ENCODE measurements at regions not wholly inside any gene's neighbourhood (a gene's known extent, or its start where the extent isn't known, plus 50 kb on each side); places are given as distances from the start of the nearest gene placed in this dataset.

GRCh38 chr5:34487159-34487879 lies 168.8 kb upstream of the RAI14 start:
- TF ChIP-seq FOXP2 (optimal IDR thresholded peaks at IDR 0.05; ENCODE audit: borderline replicate concordance, extremely low read depth, extremely low read length, insufficient read depth) (no peak), REST (IDR thresholded peaks at IDR 0.05; ENCODE audit: insufficient read depth in 1 of 2, low read depth in 2 of 2, low read length in 2 of 2) (no peak), TAF1 (IDR thresholded peaks at IDR 0.05; ENCODE audit: borderline replicate concordance, insufficient read depth, low read length) (no peak), SIN3A (IDR thresholded peaks at IDR 0.05; ENCODE audit: borderline replicate concordance, insufficient read depth, low read length) (no peak), POLR2AphosphoS5 (IDR thresholded peaks at IDR 0.05; ENCODE audit: low read depth, low read length) (no peak)

GRCh38 chr5:34487956-34488355 lies 168.2 kb upstream of the RAI14 start:
- TF ChIP-seq SIN3A (IDR thresholded peaks at IDR 0.05; ENCODE audit: borderline replicate concordance, insufficient read depth, low read length) (no peak), REST (IDR thresholded peaks at IDR 0.05; ENCODE audit: insufficient read depth in 1 of 2, low read depth in 2 of 2, low read length in 2 of 2) (no peak), POLR2AphosphoS5 (IDR thresholded peaks at IDR 0.05; ENCODE audit: low read depth, low read length) (no peak), FOXP2 (optimal IDR thresholded peaks at IDR 0.05; ENCODE audit: borderline replicate concordance, extremely low read depth, extremely low read length, insufficient read depth) (no peak), TAF1 (IDR thresholded peaks at IDR 0.05; ENCODE audit: borderline replicate concordance, insufficient read depth, low read length) (no peak)

GRCh38 chr5:34488984-34489383 lies 167.1 kb upstream of the RAI14 start:
- TF ChIP-seq POLR2AphosphoS5 (IDR thresholded peaks at IDR 0.05; ENCODE audit: low read depth, low read length) (no peak), TAF1 (IDR thresholded peaks at IDR 0.05; ENCODE audit: borderline replicate concordance, insufficient read depth, low read length) (no peak), SIN3A (IDR thresholded peaks at IDR 0.05; ENCODE audit: borderline replicate concordance, insufficient read depth, low read length) (no peak), REST (IDR thresholded peaks at IDR 0.05; ENCODE audit: insufficient read depth in 1 of 2, low read depth in 2 of 2, low read length in 2 of 2) (no peak), FOXP2 (optimal IDR thresholded peaks at IDR 0.05; ENCODE audit: borderline replicate concordance, extremely low read depth, extremely low read length, insufficient read depth) (no peak)

GRCh38 chr5:34490506-34491250 lies 165.4 kb upstream of the RAI14 start:
- TF ChIP-seq TAF1 (IDR thresholded peaks at IDR 0.05; ENCODE audit: borderline replicate concordance, insufficient read depth, low read length) (no peak), REST (IDR thresholded peaks at IDR 0.05; ENCODE audit: insufficient read depth in 1 of 2, low read depth in 2 of 2, low read length in 2 of 2) (no peak), SIN3A (IDR thresholded peaks at IDR 0.05; ENCODE audit: borderline replicate concordance, insufficient read depth, low read length) (no peak), FOXP2 (optimal IDR thresholded peaks at IDR 0.05; ENCODE audit: borderline replicate concordance, extremely low read depth, extremely low read length, insufficient read depth) (no peak), POLR2AphosphoS5 (IDR thresholded peaks at IDR 0.05; ENCODE audit: low read depth, low read length) (no peak)
